ENCODE measurements at regions not wholly inside any gene's neighbourhood (a gene's known extent, or its start where the extent isn't known, plus 50 kb on each side); places are given as distances from the start of the nearest gene placed in this dataset.

- H3K27me3 Mint-ChIP-seq (ENCODE audit: low read depth, poor library complexity), result no peaks in the 10 kb centered on the region
- no peak for DNase-seq
- no peaks in the 10 kb centered on the region for H3K9me3 Mint-ChIP-seq
- no peak overlapping the region for H3K4me3 Mint-ChIP-seq
- no peak overlapping the region for H3K27ac Mint-ChIP-seq
- no peaks in the 10 kb centered on the region for H3K4me1 Mint-ChIP-seq
- H3K36me3 Mint-ChIP-seq (ENCODE audit: low read depth), result no peaks in the 10 kb centered on the region
- TF ChIP-seq, protein P1, sequence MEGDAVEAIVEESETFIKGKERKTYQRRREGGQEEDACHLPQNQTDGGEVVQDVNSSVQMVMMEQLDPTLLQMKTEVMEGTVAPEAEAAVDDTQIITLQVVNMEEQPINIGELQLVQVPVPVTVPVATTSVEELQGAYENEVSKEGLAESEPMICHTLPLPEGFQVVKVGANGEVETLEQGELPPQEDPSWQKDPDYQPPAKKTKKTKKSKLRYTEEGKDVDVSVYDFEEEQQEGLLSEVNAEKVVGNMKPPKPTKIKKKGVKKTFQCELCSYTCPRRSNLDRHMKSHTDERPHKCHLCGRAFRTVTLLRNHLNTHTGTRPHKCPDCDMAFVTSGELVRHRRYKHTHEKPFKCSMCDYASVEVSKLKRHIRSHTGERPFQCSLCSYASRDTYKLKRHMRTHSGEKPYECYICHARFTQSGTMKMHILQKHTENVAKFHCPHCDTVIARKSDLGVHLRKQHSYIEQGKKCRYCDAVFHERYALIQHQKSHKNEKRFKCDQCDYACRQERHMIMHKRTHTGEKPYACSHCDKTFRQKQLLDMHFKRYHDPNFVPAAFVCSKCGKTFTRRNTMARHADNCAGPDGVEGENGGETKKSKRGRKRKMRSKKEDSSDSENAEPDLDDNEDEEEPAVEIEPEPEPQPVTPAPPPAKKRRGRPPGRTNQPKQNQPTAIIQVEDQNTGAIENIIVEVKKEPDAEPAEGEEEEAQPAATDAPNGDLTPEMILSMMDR (IDR thresholded peaks at IDR 0.05), result no peak
Measured at GRCh38 chr11:39786281-39786680, 1673.2 kb downstream of the LRRC4C start.

- Mint-ChIP-seq H3K4me3 (no peak overlapping the region), H3K9me3 (no peaks in the 10 kb centered on the region), H3K27me3 (ENCODE audit: low read depth, poor library complexity) (no peaks in the 10 kb centered on the region), H3K36me3 (ENCODE audit: low read depth) (no peaks in the 10 kb centered on the region), H3K4me1 (no peaks in the 10 kb centered on the region), H3K27ac (no peak overlapping the region)
- TF ChIP-seq, protein P1 (IDR thresholded peaks at IDR 0.05), result no peak
- DNase-seq, result no peak
Measured at GRCh38 chr11:39784873-39785272, 1674.6 kb downstream of the LRRC4C start.

- H3K36me3 Mint-ChIP-seq (ENCODE audit: low read depth), result no peaks in the 10 kb centered on the region
- H3K9me3 Mint-ChIP-seq, result no peaks in the 10 kb centered on the region
- no peak overlapping the region for H3K27ac Mint-ChIP-seq
- no peak overlapping the region for H3K4me3 Mint-ChIP-seq
- H3K4me1 Mint-ChIP-seq, result no peaks in the 10 kb centered on the region
- no peak for DNase-seq
- TF ChIP-seq, protein P1 (IDR thresholded peaks at IDR 0.05), result no peak
- H3K27me3 Mint-ChIP-seq (ENCODE audit: low read depth, poor library complexity), result no peaks in the 10 kb centered on the region
Measured at GRCh38 chr11:39780131-39780530, 1679.3 kb downstream of the LRRC4C start.

GRCh38 chr11:39777035-39777434, 1682.4 kb downstream of the LRRC4C start:
- TF ChIP-seq, protein P1 (IDR thresholded peaks at IDR 0.05), result no peak
- no peaks in the 10 kb centered on the region for H3K4me1 Mint-ChIP-seq
- no peaks in the 10 kb centered on the region for H3K27me3 Mint-ChIP-seq (ENCODE audit: low read depth, poor library complexity)
- no peak overlapping the region for H3K4me3 Mint-ChIP-seq
- no peak for DNase-seq
- H3K9me3 Mint-ChIP-seq, result no peaks in the 10 kb centered on the region
- no peak overlapping the region for H3K27ac Mint-ChIP-seq
- H3K36me3 Mint-ChIP-seq (ENCODE audit: low read depth), result no peaks in the 10 kb centered on the region

DNA sequence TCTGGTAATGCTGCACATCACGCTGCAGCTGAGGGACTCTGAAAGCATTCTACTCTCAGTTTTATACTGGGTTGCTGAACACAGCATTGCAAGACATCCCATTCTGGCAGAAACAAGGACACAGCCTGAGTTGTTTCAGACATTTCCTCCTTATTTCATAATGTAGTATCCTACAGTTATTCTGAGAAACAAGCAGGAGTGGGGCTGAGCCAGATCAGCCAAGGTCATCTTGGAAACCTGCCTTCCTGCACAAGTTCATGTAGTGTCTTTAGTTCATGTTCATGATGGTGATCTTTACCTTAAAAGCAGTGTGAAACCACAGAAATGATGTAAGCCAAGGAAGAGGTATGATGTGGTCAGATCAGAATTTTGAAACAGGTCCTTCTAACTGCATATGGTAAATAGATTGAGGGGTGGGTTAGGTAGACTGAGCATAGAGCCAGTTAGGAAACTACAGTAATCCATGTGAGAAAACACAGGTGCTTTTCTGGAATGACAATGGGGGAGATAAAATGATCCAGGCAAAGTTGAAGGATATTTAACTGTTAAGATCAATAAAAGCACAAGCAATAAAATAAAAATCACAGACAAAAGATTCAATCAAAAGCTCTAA, 1686.8 kb downstream of the LRRC4C start:
- H3K36me3 Mint-ChIP-seq (ENCODE audit: low read depth), result no peaks in the 10 kb centered on the region

DNA sequence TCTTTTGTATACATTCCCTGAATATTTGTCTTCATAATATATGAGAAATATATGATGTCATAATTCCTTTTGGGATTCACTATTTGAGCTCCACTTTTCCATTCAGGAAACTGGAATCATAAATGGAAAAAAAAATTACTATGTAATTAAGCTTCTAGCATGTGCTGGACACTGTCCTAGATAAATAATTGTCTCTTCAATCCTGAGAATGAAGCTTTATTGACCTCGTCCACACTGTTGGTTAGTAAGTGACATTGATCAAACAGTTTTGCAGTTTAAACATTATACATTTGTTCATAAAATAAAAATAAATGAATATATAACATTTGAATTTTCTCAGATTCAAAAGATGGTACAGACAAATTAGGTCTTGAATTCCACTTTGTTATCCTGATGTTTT, 1691.2 kb downstream of the LRRC4C start:
- Mint-ChIP-seq H3K9me3 (peaks cover 4% of the 10 kb centered on the region), H3K4me1 (no peaks in the 10 kb centered on the region), H3K4me3 (no peak overlapping the region), H3K36me3 (ENCODE audit: low read depth) (no peaks in the 10 kb centered on the region), H3K27me3 (ENCODE audit: low read depth, poor library complexity) (no peaks in the 10 kb centered on the region), H3K27ac (no peak overlapping the region)
- DNase-seq, result no peak
- TF ChIP-seq, protein P1 (IDR thresholded peaks at IDR 0.05), result no peak

More for the DNA sequence above, 1686.8 kb downstream of the LRRC4C start:
- Mint-ChIP-seq H3K27me3 (ENCODE audit: low read depth, poor library complexity) (no peaks in the 10 kb centered on the region), H3K27ac (no peak overlapping the region), H3K9me3 (peaks cover 4% of the 10 kb centered on the region), H3K4me3 (no peak overlapping the region), H3K4me1 (no peaks in the 10 kb centered on the region)
- TF ChIP-seq, protein P1 (IDR thresholded peaks at IDR 0.05), result no peak
- no peak for DNase-seq

Data from nephron progenitor cell (in vitro differentiated cells).